ENCODE measurements at regions not wholly inside any gene's neighbourhood (a gene's known extent, or its start where the extent isn't known, plus 50 kb on each side); places are given as distances from the start of the nearest gene placed in this dataset.
"Not testable (repeated sequence)": the region's sequence is repeated elsewhere in the genome, so short reads cannot be mapped to it uniquely, and the experiment has no call there.

DNA sequence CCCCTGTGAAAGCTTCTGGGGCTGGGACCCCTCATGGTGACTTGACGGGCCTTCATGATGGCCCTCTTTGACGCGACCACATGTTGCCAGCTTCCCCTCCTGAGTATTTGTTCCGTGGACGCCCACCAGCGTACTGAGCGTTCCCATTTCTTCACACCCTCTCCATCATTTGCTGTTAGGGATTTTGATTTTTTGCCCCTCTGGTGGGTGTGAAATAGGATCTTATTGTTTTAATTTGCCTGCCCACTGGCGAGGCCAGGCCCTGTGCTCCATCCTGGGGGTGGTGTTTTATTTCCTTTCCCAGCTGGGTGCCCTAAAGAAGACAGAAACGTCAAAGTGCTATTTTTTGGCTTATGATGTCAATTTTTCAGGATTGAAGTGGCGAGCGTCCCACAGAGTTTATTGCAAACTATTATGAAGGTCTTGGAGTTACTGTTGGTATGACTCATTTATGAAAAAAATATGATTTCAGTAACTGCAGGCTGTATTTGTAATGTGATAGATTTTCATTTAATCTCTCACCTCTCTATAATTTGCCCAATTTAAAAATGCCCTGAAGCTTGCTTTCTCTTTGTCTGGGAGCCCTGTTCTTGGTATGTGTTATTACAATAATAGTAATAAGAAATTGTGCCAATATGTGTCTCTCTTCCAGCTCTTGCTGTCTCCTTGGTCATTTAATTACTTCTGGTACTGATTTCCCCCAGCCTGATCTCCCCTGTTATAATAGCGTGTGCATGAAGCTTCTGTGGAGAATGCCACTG lies 99.6 kb downstream of the SLC25A47 start:
- no peak for DNase-seq

DNA sequence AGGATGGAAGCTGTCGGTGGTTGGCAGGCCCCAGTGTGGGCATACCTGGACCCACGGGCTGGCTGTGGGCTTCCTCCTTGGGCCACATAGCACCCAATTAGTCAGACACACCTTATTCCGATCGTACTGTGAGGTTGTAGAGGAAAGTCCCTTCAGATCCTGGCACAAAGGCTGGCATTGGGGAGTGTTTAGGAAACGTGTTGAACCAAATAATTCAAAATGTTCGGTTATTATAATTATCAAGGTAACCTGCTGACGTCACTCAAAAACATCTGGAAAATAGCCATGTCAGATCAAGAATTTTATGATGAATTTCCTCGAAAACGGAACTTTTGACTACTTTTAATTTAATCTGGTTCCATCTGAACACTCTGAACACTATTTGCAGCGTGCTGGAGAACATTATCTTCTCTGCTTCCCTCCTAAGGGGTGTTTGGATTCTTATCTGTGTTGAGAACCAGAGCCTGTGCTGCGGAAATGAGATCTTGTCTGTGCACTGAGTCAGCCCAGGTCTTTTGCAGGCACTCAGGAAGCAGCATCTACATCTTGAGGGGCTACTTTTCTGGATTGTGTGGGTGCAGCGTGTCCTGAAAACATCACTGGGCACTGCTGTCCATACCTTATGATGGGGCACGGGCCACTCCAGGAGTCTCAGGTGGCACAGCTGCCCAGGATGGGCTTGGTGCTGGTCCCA lies 100.3 kb downstream of the SLC25A47 start:
- no peak for DNase-seq

DNA sequence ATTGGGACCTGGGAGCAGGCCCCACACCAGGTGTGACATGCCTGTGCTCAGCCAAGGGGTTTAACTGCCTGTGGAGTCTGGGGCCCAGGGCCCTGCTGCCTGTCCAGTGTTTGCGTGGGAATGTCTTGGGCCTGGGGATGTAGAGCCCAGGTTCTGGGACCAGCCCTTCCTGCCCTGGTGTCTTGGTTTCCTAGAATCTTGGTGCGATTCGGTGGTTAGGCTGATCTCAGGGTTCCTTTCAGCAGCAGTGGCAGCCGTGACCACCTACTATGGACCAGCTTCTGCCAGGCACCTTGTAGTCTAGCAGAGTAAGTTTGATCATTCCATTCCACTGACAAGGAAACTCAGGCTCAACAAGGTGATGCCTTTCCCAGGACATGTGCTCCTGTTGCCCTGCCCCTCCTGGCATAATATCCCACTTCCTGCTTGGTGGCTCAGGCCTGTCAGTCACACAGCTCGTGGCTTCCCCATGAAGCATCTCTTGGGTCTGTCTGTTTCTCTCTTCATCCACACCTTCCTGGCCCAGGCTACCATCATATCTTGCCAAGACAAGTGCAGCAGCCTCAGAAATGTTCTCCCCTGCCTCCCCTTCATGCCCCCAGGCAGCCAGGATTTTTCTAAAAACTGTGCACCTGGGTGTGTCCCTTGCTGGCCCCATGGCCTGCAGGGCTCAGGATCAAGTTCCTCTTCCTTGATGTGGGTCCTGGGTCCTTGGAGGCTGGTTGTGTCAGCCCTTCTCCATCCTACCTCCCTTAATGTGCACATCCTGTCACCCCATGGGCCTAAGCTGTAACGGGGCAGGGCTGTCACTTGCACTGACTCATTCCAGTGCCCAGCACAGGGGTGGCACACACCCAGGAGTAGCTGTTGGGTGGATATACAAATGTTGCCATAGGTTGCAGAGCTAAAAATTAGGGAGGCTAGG lies 101.6 kb downstream of the SLC25A47 start:
- DNase-seq: no peak

DNA sequence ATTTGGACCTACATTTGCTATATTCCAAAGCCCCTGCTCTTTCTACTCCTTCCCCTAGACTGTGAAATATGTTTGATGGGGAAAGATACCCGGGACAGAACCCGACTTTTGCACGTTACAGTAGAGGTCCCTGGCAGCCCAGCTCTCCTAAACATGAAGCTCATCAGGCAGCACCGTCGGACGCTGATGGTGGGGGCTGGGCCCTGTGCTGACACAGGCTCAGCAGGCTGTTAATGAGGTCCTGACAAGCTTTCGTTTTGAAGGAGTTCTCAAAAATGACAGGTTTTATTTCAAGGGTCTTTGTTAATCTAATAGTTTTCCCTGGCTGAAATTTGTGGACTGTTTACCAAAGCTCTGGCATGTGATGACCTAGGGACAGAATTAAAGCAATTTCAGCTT lies 102.3 kb downstream of the SLC25A47 start:
- DNase-seq: no peak

DNA sequence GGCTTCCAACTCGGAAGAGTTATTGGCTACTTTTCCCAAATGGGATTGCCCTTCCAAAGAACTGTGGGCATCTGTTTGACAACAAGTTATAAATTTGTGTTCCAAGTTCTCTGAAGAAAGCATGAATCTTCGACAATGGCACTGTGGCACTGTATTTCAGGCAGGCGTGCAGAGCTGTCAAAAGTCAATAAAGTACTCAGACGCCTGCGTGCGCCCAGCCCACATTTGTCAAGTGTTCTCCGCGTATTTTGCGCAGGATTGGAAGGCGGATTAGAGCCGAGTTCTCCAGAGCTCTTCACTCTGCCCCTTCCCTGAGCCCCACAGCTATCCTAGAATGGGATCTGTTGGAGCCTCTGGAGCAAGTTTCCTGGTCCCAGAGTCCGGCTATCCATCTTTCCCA lies 103.2 kb downstream of the SLC25A47 start:
- no peak for DNase-seq

DNA sequence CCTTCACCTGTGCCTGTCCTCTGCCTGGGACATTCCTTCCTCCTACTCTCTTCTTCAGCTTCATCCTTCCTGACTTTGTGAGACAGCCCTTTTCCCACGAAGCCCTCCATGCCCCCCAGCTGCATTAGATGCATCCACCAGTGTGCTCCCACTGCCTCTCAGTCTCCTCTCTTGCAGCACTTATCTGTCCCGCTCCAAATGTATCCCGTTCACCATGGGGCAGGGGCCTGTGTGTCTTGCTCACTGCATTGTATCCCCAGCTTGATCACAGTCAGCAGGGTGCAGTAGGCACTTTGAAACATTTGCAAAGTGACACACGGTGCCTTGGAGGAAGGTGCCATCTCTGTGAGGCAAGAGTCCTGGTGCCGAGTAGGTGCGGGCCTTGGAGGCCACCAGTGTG lies 104.0 kb downstream of the SLC25A47 start:
- no peak for DNase-seq

DNA sequence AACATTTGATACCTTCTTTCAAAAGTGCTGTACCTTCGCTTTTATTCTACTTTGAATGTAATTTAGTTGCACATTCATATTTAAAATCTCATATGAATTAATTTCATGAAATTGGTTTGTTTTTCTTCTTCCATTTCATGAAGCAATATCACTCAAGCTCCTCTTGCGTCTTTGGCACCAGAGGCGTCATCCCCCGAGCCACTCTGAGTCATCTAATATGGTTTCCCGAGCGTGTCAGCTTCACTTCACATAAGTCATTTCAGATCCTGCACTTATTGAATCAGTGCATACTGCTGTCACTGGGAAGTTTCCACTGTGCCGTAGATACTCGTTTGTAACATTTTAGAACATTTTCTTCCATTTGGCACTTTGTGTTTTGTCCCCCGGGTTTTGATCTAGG lies 105.6 kb downstream of the SLC25A47 start:
- DNase-seq: no peak

DNA sequence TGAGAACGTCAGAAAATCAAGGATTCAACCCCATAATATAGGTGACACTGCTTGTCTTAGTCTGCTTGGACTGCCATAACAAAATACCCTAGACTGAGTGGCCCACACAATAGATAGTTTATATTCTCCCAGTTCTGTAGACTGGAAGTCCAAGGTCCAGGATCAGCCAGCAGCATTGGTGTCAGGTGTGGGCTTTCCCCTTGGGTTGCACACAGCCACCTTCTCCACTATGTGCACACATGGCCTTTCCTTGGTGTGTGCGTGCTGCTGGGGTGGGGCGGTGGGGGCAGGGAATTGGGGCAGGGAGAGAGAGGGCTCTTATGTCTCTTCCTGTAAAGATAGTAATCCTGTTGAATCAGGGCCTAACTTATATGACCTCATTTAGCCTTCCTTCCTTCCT lies 106.4 kb downstream of the SLC25A47 start:
- no peak for DNase-seq

DNA sequence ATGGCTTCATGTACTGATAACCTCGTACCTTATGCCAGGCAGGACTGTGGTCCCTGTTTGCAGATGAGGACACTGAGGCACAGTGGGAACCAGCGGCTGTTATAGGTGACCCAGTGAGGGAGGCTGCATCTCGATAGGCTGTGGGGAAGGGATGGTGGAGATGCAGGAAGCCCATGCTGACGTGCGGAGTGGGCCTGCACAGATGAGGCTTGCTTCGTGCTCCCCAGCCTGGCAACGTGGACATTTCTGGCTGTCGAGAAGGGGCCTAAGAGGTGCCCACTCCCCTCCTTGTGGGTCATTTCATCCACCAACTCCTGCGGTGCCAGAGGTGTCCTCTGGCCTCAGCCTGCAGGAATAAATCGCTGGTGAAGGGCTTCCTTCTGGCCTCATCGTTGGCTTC lies 107.4 kb downstream of the SLC25A47 start:
- DNase-seq: no peak

DNA sequence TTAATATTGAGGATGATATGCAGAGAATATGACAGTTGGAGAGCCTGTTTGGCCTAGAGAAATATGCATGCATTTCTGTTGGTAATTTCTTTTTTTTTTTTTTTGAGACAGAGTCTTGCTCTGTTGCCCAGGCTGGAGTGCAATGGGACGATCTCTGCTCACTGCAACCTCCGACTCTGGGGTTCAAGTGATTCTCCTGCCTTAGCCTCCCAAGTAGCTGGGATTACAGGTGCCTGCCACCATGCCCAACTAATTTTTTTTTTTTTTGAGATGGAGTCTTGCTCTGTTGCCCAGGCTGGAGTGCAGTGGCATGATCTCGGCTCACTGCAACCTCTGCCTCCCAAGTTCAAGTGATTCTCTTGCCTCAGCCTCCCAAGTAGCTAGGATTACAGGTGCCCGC lies 108.3 kb downstream of the SLC25A47 start:
- DNase-seq: not testable (repeated sequence)

DNA sequence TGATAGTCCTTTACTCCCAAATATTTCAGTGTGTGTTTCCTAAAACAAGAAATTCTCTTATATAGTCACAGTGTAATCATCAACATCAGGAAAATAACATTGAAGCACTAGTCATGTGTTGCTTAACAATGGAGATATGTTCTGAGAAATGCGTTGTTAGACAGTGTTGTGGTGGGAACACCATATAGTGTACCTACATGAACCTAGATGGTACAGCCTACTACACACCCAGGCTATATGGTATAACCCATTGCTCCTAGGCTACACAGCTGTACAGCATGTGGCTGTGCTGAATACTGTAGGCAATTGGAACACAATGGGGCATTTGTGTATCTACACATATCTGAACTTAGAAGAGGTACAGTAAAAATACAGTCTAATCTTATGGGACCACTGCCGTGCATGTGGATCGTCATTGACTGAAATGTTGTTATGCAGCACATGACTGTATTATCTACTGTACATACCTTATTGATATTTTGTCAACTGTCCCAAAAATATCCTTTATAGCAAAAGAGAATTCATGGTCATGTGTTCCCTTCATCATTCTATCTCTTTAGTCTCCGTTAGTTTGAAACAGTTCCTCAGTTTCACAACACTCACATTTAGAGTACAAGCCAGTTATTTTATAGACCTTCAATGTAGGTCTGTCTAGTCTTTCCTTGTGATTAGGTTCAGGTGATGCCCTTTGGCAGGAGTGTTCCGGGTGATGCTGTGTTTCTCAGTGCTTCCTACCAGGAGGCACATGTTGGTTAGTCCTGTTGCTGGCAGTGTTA lies 109.7 kb downstream of the SLC25A47 start:
- no peak for DNase-seq

DNA sequence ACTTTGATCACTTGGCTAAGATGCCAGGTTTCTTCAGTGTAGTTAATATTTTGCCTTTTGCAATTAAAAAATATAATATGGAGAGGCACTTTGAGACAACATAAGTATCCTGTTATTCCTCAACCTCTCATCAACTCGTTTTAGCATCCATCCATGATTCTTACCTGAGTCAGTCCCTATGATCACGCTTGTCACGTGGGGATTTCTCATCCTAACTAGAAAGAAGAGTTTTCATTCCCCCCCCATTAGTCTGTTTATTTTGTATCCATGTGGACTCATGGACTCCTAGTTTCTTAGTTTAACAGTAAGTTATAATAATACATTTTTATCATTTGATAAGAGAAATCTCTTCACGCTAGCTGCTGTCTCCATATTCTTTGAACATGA lies 110.3 kb downstream of the SLC25A47 start:
- no peak for DNase-seq

DNA sequence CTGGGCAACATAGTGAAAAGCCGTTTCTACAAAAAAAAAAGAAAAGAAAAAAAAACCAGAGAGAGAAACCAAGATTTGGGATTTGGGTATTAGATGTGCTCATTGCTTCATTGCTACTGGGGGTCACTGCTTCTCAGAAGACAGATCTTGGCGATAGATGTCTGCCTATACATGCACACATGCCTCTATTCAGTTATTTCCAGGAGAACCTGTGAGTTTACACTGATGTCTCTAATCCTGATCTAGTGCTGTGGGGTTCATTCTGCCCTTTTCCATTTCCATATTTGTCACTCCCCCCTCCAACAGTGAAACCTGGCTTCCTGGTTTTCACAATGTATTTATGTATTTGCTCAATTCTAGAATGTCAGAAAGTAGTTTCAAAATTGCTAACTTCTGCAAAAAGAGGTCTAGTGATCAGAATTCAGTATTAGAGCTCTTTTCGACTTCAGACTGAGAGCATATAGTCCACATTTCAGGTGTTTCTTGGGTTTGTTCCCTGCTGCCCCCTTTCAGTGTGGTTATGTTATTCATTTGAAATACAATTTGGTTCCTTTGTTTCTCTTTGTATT lies 111.0 kb downstream of the SLC25A47 start:
- no peak for DNase-seq

DNA sequence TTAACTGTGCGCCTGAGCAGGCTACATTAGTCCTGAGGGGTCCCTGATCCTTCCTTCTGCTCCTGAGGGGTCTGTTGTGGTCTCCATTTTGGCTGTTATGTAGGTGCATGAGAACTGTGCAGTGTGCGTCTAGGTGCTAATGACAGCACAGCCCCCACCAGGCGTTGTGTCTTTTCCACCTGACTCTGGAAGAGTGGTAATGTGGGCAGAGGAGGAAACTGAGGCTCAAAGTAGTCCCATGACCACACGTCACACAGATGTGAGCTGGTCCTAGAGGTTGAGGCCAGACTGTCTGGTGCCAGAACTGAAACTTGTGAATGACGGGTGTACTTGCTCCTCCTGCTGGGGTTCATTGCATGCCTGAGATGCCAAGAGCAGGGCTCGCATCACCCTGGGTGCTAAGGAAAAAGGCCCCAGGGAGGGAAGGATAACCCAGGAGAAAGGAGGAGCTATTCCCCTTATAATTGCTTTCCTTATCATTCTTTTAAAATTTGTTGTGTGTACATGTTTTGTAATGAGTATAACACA lies 111.8 kb downstream of the SLC25A47 start:
- DNase-seq: no peak

DNA sequence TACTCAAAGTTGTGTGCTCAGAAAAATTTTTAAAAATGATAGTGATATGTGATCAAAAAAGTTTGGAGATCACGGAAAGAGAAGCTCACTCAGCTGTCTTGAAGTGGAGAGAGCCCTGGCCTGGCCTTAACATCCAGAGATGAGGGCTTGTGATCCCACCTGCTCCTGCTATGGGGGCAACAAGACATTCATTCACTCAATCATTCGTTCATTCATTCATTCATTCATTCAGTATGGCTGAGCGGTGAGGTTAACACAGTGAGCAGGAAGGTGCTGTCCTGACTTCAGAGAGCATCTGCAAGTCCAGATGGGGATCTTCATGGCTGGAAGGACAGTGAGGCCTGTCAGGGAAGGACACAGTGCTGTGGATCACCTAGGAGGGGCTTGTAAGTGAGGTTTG lies 112.3 kb downstream of the SLC25A47 start:
- DNase-seq: no peak

DNA sequence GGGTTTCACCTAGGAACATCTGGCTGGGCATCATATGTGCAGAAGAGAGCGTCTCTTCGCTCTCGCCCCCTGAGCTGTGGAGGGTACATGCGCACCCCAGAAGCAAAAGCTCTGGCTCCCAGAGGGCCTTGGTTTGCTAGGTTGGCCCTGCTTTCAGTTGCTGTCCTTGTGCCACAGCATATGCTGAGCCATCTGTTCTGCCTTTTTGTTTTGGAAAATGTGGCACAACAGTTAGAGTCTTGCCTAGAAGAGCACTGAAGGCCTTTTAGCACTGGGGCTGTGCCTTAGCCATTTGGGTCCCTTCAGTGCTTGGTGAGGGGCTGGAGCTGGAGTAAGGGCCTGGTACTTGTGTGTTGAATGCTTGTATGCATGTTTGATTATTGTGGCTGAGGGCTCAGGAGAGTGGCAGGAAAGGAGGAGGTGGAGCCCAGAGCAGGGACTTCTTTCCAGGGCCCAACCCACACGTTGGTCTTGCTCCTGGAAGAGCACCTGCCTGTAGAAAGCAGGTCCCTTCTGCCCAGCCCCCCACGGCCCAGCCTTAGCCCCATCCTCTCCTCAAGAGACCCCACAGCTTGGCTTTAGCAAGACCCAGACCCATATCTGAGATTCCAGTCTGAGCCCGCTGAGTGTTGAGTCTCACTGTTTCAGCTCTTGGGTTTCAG lies 113.7 kb downstream of the SLC25A47 start:
- no peak for DNase-seq

DNA sequence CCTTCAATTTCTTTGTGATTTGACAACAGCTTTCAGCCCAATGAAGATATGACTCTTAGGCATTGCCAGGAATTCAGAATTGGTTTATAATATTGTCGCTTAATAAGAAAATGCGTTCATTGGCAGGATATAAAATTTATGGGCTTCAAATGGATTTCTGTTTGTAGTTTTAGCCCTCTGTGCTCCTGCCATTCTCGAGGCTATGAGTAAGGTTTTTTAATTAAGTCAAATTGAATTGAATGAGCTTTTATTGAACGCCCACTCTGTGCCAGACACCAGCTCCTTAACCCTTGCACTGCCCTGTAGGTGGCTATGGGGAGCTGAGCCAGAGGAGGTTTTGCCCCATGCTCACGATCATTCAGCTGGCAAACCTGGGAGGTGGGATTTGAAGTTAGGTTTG lies 115.1 kb downstream of the SLC25A47 start:
- DNase-seq: no peak

DNA sequence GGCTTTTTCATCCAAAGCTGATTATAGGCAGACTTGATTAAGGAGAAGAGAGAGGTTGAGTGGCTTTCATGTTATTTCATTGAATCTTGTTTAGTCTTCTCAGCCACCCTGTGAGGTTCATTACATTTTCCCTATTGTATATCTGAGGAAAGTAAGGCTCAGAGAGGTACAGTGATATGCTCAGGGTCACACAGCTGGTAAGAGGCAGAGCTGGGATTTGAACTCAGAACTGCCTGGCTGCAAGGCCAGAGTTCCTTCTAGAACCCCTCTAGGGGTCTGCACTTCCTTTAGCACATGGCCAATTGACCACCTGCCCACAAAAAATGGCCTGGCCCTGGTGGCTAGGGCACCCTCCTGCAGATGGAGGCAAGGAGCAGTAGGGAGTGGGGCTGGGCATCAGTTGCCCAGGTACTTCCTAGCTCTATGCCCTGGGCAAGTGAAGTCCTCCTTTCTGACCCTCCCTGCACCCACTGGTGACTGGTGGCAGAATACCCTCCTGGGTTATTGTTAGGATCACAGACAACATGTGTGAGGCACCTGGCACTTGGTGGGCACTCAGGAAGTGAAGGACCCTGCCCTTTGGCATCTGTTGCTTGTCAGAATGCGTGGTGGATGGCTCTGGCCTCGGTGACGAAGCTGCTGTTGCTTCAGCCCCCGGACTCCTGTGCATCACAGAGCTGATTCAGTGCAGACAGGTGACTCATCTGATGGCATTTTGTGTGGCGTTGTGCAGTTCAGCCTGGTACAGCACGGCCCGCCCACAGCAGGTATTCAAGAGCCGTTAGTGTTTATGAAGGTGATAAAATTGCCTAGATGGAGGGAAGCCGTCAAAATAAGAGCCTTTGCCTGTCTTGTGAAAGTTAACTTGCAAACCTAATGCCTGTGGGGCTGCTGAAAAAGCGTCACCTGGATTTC lies 115.8 kb downstream of the SLC25A47 start:
- DNase-seq: peak; percentile 74

DNA sequence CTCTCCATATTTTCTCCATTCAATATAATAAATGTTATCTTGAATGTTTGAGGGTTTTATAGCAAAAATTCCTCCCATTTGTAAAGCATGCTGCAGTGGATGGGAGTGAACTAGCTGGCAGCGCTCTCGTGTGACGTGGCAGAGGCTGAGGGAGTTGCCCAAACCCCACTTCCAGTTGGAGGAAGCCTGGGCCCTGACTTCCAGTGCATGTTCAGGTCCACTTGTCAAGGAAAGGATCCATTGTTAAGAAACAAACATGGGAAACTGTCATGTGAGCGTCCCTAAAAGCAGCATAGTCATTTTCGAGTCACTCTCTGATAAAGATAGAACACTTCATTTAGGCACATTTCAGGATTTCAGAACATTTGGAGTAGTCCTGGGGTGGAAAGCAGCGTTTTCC lies 116.6 kb downstream of the SLC25A47 start:
- no peak for DNase-seq

DNA sequence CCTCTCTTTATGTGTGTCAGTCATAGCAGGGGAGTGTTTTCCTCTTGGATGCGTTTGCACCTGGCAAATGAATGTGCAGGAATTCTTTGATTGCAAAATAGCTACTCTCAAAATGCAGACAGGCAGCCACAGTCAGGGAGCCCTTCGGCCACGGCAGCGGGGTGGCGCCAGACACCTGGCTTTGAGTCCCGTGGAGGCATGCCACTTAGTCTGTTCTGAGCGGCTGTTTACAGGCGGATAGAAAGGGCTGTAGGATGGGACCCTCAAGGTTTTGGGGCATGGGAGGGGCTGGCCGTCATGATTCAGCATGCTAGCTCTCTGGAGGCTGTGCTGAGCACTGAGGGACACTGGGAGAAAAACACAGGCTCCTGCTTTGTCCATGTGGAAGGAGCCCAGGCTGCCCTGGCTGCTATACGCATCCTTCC lies 117.1 kb downstream of the SLC25A47 start:
- DNase-seq: no peak

Measured in activated CD8-positive, alpha-beta memory T cell treated with anti-CD3 and anti-CD28 coated beads, Interleukin-2, amount 50 U/mL, for 48 hours (primary cell).